KMS-11 (cell line): ENCODE measurements at regions not wholly inside any gene's neighbourhood (a gene's known extent, or its start where the extent isn't known, plus 50 kb on each side); places are given as distances from the start of the nearest gene placed in this dataset.

ENCODE experiments used
- H2AFZ ChIP-seq: fragments of 200-600 bp; sonication (generic); 2 replicates; pipeline ENCODE4 v1.6.1; 2016; ENCODE audit warnings: antibody characterized with exemption, mixed run types, low read depth
- H3K27ac ChIP-seq: fragments of 200-600 bp; sonication (generic); 2 replicates; pipeline ENCODE4 v1.6.1; 2016; ENCODE audit warnings: mild to moderate bottlenecking, mixed run types
- H3K27me3 ChIP-seq: fragments of 200-600 bp; sonication (generic); 2 replicates; pipeline ENCODE4 v1.6.1; 2017; ENCODE audit warnings: mild to moderate bottlenecking, low read depth, mixed run types, moderate library complexity; ENCODE audit not compliant: insufficient read depth
- H3K36me3 ChIP-seq: fragments of 200-600 bp; sonication (generic); 2 replicates; pipeline ENCODE4 v1.6.1; 2017; ENCODE audit warnings: mild to moderate bottlenecking, mixed run types; ENCODE audit not compliant: insufficient read depth
- H3K4me1 ChIP-seq: fragments of 200-600 bp; sonication (generic); 2 replicates; pipeline ENCODE4 v1.6.1; 2016; ENCODE audit warnings: mild to moderate bottlenecking, low read depth, mixed run types; ENCODE audit not compliant: poor library complexity, severe bottlenecking
- H3K4me2 ChIP-seq: fragments of 200-600 bp; sonication (generic); 2 replicates; pipeline ENCODE4 v1.7.0; 2016; ENCODE audit warnings: mild to moderate bottlenecking, mixed run types
- H3K4me3 ChIP-seq: fragments of 200-600 bp; sonication (generic); IDR thresholded peaks from 2 replicates; pipeline ENCODE4 v1.6.1; 2017; ENCODE audit warnings: low read depth, low read length, mixed read lengths; ENCODE audit not compliant: insufficient read depth
- H3K79me2 ChIP-seq: fragments of 200-600 bp; sonication (generic); 2 replicates; pipeline ENCODE4 v1.6.1; 2016; ENCODE audit warnings: low read depth, mixed run types; ENCODE audit not compliant: insufficient read depth
- H3K9ac ChIP-seq: fragments of 200-600 bp; sonication (generic); 2 replicates; pipeline ENCODE4 v1.6.1; 2016; ENCODE audit warnings: mild to moderate bottlenecking, mixed run types
- H4K20me1 ChIP-seq: fragments of 200-600 bp; sonication (generic); 2 replicates; pipeline ENCODE4 v1.6.1; 2016; ENCODE audit warnings: mild to moderate bottlenecking, mixed run types; ENCODE audit not compliant: insufficient read depth
- TF ChIP-seq, protein P1 (sequence below): fragments of 200-600 bp; sonication (generic); conservative IDR thresholded peaks from 2 replicates; pipeline ENCODE4 v1.6.1; 2017; ENCODE audit warnings: low read depth, mild to moderate bottlenecking, antibody characterized with exemption, low read length, moderate library complexity, mixed read lengths

DNA sequence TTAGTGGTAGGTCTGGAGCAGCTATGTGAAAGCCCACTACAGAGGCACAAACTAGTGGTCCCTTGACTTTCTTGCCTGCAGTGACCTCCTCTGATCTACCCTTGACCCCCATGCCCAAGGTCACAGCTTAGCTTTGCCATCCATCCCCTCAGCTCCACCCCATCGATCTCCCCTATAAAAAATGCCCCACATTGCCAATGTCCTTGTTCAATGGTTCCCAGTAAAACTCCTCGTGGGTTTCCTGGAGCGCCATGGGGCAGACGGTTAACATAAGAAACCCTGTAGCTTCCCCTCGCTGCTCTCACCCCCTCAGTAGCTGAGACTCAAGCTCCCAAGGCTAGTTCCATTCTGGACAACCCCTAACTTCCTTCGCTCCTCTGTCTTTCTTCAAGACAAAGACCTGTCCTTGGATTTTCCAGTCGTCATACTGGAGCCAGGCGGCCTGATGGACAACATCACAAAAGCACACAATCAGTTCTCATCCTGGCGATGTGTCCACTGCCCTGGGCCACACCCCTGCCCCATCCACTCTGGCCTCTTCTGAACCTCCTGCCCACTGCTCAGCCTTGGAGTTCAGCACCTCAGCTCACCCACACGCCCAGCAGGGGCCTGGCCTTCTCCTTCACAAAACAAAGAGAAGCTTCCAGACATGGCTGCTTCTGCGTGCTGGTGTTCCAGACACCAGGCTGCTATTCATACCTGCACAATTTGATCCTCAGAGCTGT is 1429.3 kb downstream of the BRD1 start:
- no peak overlapping the region for H2AFZ ChIP-seq
- no peaks in the 10 kb centered on the region for H4K20me1 ChIP-seq
- no peak overlapping the region for H3K4me3 ChIP-seq
- H3K4me1 ChIP-seq, result no peaks in the 10 kb centered on the region
- no peaks in the 10 kb centered on the region for H3K27me3 ChIP-seq
- no peak overlapping the region for H3K4me2 ChIP-seq
- no peaks in the 10 kb centered on the region for H3K79me2 ChIP-seq
- no peaks in the 10 kb centered on the region for H3K36me3 ChIP-seq
- no peak overlapping the region for H3K27ac ChIP-seq
- TF ChIP-seq, protein P1, sequence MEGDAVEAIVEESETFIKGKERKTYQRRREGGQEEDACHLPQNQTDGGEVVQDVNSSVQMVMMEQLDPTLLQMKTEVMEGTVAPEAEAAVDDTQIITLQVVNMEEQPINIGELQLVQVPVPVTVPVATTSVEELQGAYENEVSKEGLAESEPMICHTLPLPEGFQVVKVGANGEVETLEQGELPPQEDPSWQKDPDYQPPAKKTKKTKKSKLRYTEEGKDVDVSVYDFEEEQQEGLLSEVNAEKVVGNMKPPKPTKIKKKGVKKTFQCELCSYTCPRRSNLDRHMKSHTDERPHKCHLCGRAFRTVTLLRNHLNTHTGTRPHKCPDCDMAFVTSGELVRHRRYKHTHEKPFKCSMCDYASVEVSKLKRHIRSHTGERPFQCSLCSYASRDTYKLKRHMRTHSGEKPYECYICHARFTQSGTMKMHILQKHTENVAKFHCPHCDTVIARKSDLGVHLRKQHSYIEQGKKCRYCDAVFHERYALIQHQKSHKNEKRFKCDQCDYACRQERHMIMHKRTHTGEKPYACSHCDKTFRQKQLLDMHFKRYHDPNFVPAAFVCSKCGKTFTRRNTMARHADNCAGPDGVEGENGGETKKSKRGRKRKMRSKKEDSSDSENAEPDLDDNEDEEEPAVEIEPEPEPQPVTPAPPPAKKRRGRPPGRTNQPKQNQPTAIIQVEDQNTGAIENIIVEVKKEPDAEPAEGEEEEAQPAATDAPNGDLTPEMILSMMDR, result no peak
- no peak overlapping the region for H3K9ac ChIP-seq

DNA sequence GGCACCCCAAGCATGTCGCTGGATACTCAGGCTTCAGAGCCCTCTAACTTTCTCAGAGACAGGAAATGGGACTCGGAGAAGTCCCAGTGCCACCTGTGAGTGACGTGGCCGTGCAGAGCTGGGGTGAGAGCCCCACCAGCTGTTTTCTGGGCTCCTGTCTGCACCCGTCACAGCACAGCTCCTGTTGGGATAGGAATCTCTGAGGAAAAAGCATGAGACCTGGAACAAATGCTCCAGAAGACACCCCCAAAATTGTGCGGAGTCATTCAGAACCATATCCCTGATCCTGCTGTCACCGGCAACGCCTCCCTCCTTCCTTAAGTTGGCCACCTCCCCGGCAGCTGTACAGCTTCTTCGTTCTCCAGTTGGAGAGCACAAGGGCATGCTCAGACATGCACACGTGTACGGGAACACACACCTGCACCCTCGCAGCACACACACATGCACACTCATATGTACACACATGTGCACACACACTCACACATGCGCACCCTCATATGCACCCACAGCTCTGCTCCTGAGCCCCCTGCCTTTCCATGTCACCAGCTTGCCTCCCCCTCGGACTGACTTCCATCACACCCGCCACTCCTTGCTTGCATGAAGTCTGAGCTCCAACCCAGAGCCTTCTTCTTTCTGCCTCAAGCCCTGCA is 1430.0 kb downstream of the BRD1 start:
- Histone ChIP-seq H3K4me3 (no peak overlapping the region), H4K20me1 (no peaks in the 10 kb centered on the region), H2AFZ (no peak overlapping the region), H3K4me1 (no peaks in the 10 kb centered on the region), H3K27ac (no peak overlapping the region), H3K4me2 (no peak overlapping the region), H3K27me3 (no peaks in the 10 kb centered on the region), H3K36me3 (no peaks in the 10 kb centered on the region), H3K79me2 (no peaks in the 10 kb centered on the region), H3K9ac (no peak overlapping the region)
- TF ChIP-seq, protein P1, result no peak

DNA sequence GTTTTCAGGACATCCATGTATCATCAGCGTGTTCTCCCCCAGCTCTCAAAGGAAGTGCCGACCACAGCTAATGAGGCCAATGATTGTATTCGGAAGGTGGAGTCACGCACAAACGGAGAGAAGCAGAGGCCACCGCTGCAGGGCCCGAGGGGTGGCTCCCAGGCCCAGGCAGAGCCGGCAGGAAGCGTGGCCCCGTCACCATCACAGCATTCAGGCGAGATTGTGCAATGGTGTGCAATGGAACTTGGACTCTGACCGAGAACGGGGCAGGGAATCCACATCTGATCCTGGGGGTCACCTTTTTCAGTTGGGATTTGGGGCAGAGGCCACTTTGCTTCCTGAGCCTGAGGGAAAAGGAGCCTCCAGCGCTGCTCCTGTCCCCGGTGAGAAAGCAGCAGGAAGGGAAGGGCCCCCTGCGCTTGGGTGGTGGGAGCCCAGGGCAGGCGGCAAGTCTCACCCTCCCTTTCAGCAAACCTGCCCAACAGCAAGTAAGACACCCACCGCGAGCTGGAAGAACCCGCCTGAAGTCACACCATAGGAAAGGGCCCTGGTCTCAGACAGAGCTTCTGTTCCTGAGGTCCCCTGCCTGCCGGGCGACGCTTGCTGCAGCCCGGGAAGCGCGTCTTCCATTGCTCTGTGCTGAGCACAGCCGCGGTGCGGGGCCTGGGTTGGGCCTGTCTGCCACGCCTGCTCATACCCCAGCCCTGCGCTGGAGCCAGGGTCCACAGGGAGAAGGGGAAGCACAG is 1430.7 kb downstream of the BRD1 start:
- H3K4me1 ChIP-seq, result no peaks in the 10 kb centered on the region
- H3K79me2 ChIP-seq, result no peaks in the 10 kb centered on the region
- H3K9ac ChIP-seq, result no peak overlapping the region
- H4K20me1 ChIP-seq, result no peaks in the 10 kb centered on the region
- H2AFZ ChIP-seq, result no peak overlapping the region
- H3K27me3 ChIP-seq, result no peaks in the 10 kb centered on the region
- no peaks in the 10 kb centered on the region for H3K36me3 ChIP-seq
- TF ChIP-seq, protein P1, result no peak
- no peak overlapping the region for H3K27ac ChIP-seq
- H3K4me3 ChIP-seq, result no peak overlapping the region
- H3K4me2 ChIP-seq, result no peak overlapping the region

DNA sequence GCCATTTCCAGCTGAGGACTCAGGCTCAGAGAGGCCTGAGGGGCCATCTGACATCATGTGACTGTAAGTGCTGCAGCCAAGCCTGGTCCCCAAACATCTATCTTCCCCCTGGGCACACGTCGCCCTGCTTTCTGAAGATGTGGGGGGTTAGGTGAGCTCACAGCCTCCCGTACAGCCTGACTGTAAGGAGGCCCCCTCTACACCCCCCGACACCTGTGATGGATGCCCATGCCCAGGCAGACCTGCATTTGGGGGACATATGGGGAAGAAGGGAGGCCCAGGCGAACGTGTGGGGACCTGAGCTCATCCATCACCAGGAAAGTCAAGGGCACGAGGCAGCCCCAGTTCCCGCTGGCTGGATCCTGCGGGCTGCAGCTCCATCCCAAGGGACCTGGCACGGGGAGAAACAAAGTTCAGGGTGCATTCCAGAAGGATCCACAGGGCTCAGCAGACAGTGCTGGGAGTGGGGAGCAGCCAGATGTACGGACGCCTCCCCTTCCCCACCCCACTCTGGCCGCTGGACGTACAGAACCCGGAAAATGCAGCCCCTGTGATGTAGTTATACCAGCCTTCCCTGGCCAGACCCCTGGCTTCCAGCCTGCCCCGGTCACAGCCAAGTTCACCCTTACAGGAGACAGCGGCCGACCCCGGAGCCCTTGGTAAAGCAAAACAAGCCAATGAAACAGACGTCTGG is 1431.4 kb downstream of the BRD1 start:
- H4K20me1 ChIP-seq, result no peaks in the 10 kb centered on the region
- no peaks in the 10 kb centered on the region for H3K27me3 ChIP-seq
- H3K36me3 ChIP-seq, result no peaks in the 10 kb centered on the region
- no peak overlapping the region for H3K4me2 ChIP-seq
- H3K4me3 ChIP-seq, result no peak overlapping the region
- TF ChIP-seq, protein P1, result no peak
- no peak overlapping the region for H2AFZ ChIP-seq
- H3K4me1 ChIP-seq, result no peaks in the 10 kb centered on the region
- no peak overlapping the region for H3K27ac ChIP-seq
- no peaks in the 10 kb centered on the region for H3K79me2 ChIP-seq
- H3K9ac ChIP-seq, result no peak overlapping the region
